Neuronal stem cell (in vitro differentiated cells): ENCODE measurements at regions not wholly inside any gene's neighbourhood (a gene's known extent, or its start where the extent isn't known, plus 50 kb on each side); places are given as distances from the start of the nearest gene placed in this dataset.

ENCODE experiments used
- DNase-seq: peaks from one replicate; pipeline ENCODE4 v3.0.0-alpha.2; 2013; ENCODE audit warnings: low spot score
- H2AFZ ChIP-seq: one replicate; pipeline ENCODE4 v1.6.1; 2013; ENCODE audit warnings: mild to moderate bottlenecking, low read length, inconsistent platforms
- H2AK5ac ChIP-seq: 2 replicates; pipeline ENCODE4 v1.6.1; 2013; ENCODE audit warnings: low read depth, mild to moderate bottlenecking, inconsistent platforms, low read length, moderate library complexity, mixed read lengths
- H2BK120ac ChIP-seq: 2 replicates; pipeline ENCODE4 v1.6.1; 2013; ENCODE audit warnings: low read depth, mild to moderate bottlenecking, inconsistent platforms, low read length, moderate library complexity, mixed read lengths
- H2BK12ac ChIP-seq: one replicate; pipeline ENCODE4 v1.6.1; 2013; ENCODE audit warnings: low read length, inconsistent platforms
- H2BK15ac ChIP-seq: 2 replicates; pipeline ENCODE4 v1.6.1; 2013; ENCODE audit warnings: mild to moderate bottlenecking, low read length, inconsistent platforms, mixed read lengths
- H2BK5ac ChIP-seq: one replicate; pipeline ENCODE4 v1.6.1; 2013; ENCODE audit warnings: inconsistent platforms, mild to moderate bottlenecking, low read length, moderate library complexity
- H3K14ac ChIP-seq: one replicate; pipeline ENCODE4 v1.6.1; 2013; ENCODE audit warnings: low read length, inconsistent platforms
- H3K18ac ChIP-seq: 2 replicates; pipeline ENCODE4 v1.6.1; 2013; ENCODE audit warnings: low read length, inconsistent platforms
- H3K23ac ChIP-seq: 2 replicates; pipeline ENCODE4 v1.6.1; 2013; ENCODE audit warnings: low read depth, mild to moderate bottlenecking, mixed read lengths, low read length, inconsistent platforms; ENCODE audit not compliant: poor library complexity
- H3K27ac ChIP-seq: replicated peaks from 3 replicates; pipeline ENCODE4 v1.5.1; 2013; ENCODE audit warnings: low read length, inconsistent platforms
- H3K27me3 ChIP-seq, 3 experiments: 2 replicates each; pipeline ENCODE4 v1.6.1; 2013; ENCODE audit warnings: low read length in 3 of 3, mild to moderate bottlenecking in 2 of 3, inconsistent platforms in 1 of 3, low read depth in 1 of 3, mixed read lengths in 1 of 3, moderate library complexity in 1 of 3; ENCODE audit not compliant: control insufficient read depth in 3 of 3, insufficient read depth in 3 of 3
- H3K36me3 ChIP-seq, 2 donors: replicated peaks in 1 of 2; 2 replicates each; pipeline ENCODE4 v1.6.1; 2013; ENCODE audit warnings: low read length in 2 of 2; ENCODE audit not compliant: control insufficient read depth in 2 of 2, insufficient read depth in 2 of 2
- H3K4ac ChIP-seq: 2 replicates; pipeline ENCODE4 v1.6.1; 2013; ENCODE audit warnings: inconsistent platforms, mild to moderate bottlenecking, low read length, moderate library complexity
- H3K4me1 ChIP-seq, 2 donors: 1 replicate in 1 of 2; 2 replicates in 1 of 2; pipeline ENCODE4 v1.6.1; 2013; ENCODE audit warnings: low read length in 2 of 2, low read depth in 1 of 2; ENCODE audit not compliant: control insufficient read depth in 2 of 2, insufficient read depth in 1 of 2
- H3K4me2 ChIP-seq: one replicate; pipeline ENCODE4 v1.6.1; 2013; ENCODE audit warnings: mild to moderate bottlenecking, low read length, inconsistent platforms; ENCODE audit not compliant: insufficient read depth, poor library complexity, severe bottlenecking
- H3K4me3 ChIP-seq, 2 donors: 2 replicates each; pipeline ENCODE4 v1.5.1; 2013; ENCODE audit warnings: low read length in 2 of 2, mild to moderate bottlenecking in 2 of 2, inconsistent platforms in 1 of 2, moderate library complexity in 1 of 2
- H3K79me1 ChIP-seq: one replicate; pipeline ENCODE4 v1.6.1; 2013; ENCODE audit warnings: low read depth, mild to moderate bottlenecking, inconsistent platforms, low read length, moderate library complexity
- H3K9ac ChIP-seq: one replicate; pipeline ENCODE4 v1.6.1; 2013; ENCODE audit warnings: mild to moderate bottlenecking, low read depth, low read length, inconsistent platforms; ENCODE audit not compliant: poor library complexity
- H3K9me3 ChIP-seq, 2 donors: replicated peaks in 1 of 2; 2 replicates each; pipeline versions ENCODE3 to v1.6.1; 2013; ENCODE audit warnings: low read length in 2 of 2, mild to moderate bottlenecking in 2 of 2, inconsistent platforms in 1 of 2, low read depth in 1 of 2, mixed read lengths in 1 of 2, moderate library complexity in 1 of 2; ENCODE audit not compliant: control insufficient read depth in 2 of 2, insufficient read depth in 1 of 2
- H4K8ac ChIP-seq: one replicate; pipeline ENCODE4 v1.6.1; 2013; ENCODE audit warnings: low read depth, mild to moderate bottlenecking, inconsistent platforms, low read length, moderate library complexity
- H4K91ac ChIP-seq: one replicate; pipeline ENCODE4 v1.6.1; 2013; ENCODE audit warnings: low read length, low read depth, mild to moderate bottlenecking, inconsistent platforms; ENCODE audit not compliant: poor library complexity
- WGBS, 2 donors: extraction: QIAGEN DNeasy Blood & Tissue Kit; methylation state at CpG; one replicate each; pipeline ENCODE4 v1.1.7; 2013; ENCODE audit warnings: missing lambda C conversion rate in 2 of 2, mixed read lengths in 1 of 2; ENCODE audit not compliant: insufficient read length in 2 of 2, insufficient replicate concordance in 1 of 2; ENCODE audit errors: extremely low coverage in 2 of 2; 5-methylcytosine and 5-hydroxymethylcytosine counted together

GRCh38 chr12:17076811-17077210 lies 470.8 kb upstream of the LMO3 start:
- H2BK12ac ChIP-seq = no peak overlapping the region
- no peaks in the 10 kb centered on the region for H3K79me1 ChIP-seq
- H3K4me1 ChIP-seq = peaks cover 1% of the 10 kb centered on the region in 2 donors
- no peak overlapping the region for H2AK5ac ChIP-seq
- no peak overlapping the region for H2BK120ac ChIP-seq
- no peak overlapping the region for H3K27ac ChIP-seq
- no peak for DNase-seq
- H3K4me3 ChIP-seq = no peak overlapping the region
- no peak overlapping the region for H4K8ac ChIP-seq
- H3K18ac ChIP-seq = no peak overlapping the region
- no peak overlapping the region for H3K4ac ChIP-seq
- no peak overlapping the region for H2BK5ac ChIP-seq
- H3K27me3 ChIP-seq = no peaks in the 10 kb centered on the region
- no peak overlapping the region for H3K23ac ChIP-seq
- no peak overlapping the region for H2BK15ac ChIP-seq
- no peak overlapping the region for H4K91ac ChIP-seq
- no peaks in the 10 kb centered on the region for H3K36me3 ChIP-seq
- peaks cover 0 to 2% of the 10 kb centered on the region in 2 donors for H3K9me3 ChIP-seq
- no peak overlapping the region for H2AFZ ChIP-seq
- H3K9ac ChIP-seq = no peak overlapping the region
- no peak overlapping the region for H3K14ac ChIP-seq
- H3K4me2 ChIP-seq = no peak overlapping the region

DNA sequence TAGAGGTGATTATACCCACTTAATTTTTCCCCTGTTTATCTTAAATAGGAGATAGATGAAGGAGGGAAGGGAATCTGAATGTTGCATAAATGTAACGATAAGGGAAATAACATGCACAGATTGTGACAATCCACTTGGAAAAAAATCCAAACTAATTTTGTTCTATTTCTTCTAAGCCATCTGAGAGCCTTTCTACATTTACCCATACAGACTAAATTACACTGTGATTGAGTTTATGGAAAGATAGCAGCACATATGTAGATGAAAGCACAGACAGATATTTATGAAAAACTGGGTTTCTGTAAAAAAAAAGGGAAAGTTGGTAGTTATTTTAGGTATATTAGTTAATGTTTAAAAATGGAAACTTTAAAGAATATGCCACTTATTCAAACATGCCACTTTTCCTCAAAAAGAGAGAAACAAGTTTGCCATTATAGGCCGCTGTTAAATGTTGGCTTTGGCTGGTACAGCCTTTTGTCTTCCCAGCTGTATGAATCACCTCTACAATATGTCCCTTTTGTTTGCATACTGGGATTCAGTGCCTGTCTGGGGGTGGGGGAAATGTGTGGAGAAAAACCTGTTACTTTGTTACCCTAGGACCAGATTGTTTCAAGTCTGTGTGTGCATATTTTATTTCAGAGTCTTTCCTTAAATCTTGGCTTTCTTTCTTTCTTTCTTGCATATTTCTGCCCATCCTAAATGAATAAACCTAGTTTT lies 470.2 kb upstream of the LMO3 start:
- H2AK5ac ChIP-seq = no peak overlapping the region
- no peak overlapping the region for H3K9ac ChIP-seq
- H2BK120ac ChIP-seq = no peak overlapping the region
- no peak overlapping the region for H2BK12ac ChIP-seq
- no peak overlapping the region for H2BK15ac ChIP-seq
- H3K18ac ChIP-seq = no peak overlapping the region
- H3K79me1 ChIP-seq = no peaks in the 10 kb centered on the region
- no peaks in the 10 kb centered on the region for H3K36me3 ChIP-seq
- H3K4me1 ChIP-seq = peaks cover 1% of the 10 kb centered on the region in 2 donors
- H3K4me2 ChIP-seq = no peak overlapping the region
- H3K14ac ChIP-seq = no peak overlapping the region
- H4K8ac ChIP-seq = no peak overlapping the region
- no peak overlapping the region for H3K27ac ChIP-seq
- no peak overlapping the region for H2BK5ac ChIP-seq
- no peak for DNase-seq
- H3K27me3 ChIP-seq = no peaks in the 10 kb centered on the region
- WGBS, 2 donors = no CpG with 5 or more reads among the region's 2 CpGs
- no peak overlapping the region for H3K23ac ChIP-seq
- no peak overlapping the region for H2AFZ ChIP-seq
- no peak overlapping the region for H3K4me3 ChIP-seq
- H3K9me3 ChIP-seq = peaks cover 0 to 2% of the 10 kb centered on the region in 2 donors
- no peak overlapping the region for H3K4ac ChIP-seq
- H4K91ac ChIP-seq = no peak overlapping the region

DNA sequence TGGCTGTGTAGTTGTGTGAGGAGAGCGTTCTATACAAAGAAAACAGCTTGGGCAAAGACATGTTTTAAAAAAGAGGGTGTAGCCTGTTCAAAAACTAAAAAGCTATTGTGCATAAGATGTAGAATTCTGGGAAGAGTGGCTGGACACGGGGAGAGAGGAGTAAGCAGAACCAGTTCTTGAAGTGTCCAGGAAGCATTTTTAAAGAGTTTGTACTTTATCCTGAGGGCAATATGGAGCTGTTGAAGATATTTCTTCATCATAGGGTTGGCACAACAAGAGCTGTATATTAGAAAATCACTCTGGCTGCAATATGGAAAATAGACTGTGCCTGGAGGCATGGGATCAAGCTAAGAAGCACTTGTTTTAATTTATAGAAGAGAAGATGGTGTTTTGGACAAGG lies 458.9 kb upstream of the LMO3 start:
- no peak overlapping the region for H2BK15ac ChIP-seq

GRCh38 chr12:17062267-17063036 lies 456.5 kb upstream of the LMO3 start:
- Histone ChIP-seq H2BK120ac (no peak overlapping the region), H2BK15ac (no peak overlapping the region), H3K79me1 (no peaks in the 10 kb centered on the region), H4K91ac (no peak overlapping the region), H3K4me2 (no peak overlapping the region), H2AK5ac (no peak overlapping the region), H2BK5ac (no peak overlapping the region), H3K4me1 (no peaks in the 10 kb centered on the region), H3K27me3 (no peaks in the 10 kb centered on the region), H3K4ac (no peak overlapping the region), H3K27ac (no peak overlapping the region), H2BK12ac (no peak overlapping the region), H4K8ac (no peak overlapping the region), H3K36me3 (no peaks in the 10 kb centered on the region), H3K23ac (no peak overlapping the region), H3K9me3 (no peaks in the 10 kb centered on the region), H3K4me3 (no peak overlapping the region), H2AFZ (no peak overlapping the region), H3K9ac (no peak overlapping the region), H3K18ac (no peak overlapping the region), H3K14ac (no peak overlapping the region)
- no CpG with 5 or more reads among the region's 4 CpGs for WGBS, 2 donors
- DNase-seq = no peak

More for the DNA sequence above, 458.9 kb upstream of the LMO3 start:
- Histone ChIP-seq H3K36me3 (no peaks in the 10 kb centered on the region), H2BK12ac (no peak overlapping the region), H2BK5ac (no peak overlapping the region), H3K27ac (no peak overlapping the region), H3K4me1 (no peaks in the 10 kb centered on the region), H3K9me3 (no peaks in the 10 kb centered on the region), H3K23ac (no peak overlapping the region), H3K4me3 (no peak overlapping the region), H4K8ac (no peak overlapping the region), H2BK120ac (no peak overlapping the region), H3K9ac (no peak overlapping the region), H3K4me2 (no peak overlapping the region), H3K79me1 (no peaks in the 10 kb centered on the region), H2AK5ac (no peak overlapping the region), H3K14ac (no peak overlapping the region), H3K18ac (no peak overlapping the region), H3K4ac (no peak overlapping the region), H2AFZ (no peak overlapping the region), H4K91ac (no peak overlapping the region), H3K27me3 (no peaks in the 10 kb centered on the region)
- DNase-seq = no peak
- WGBS, 2 donors = no CpG with 5 or more reads among the region's 2 CpGs
